Breast epithelium (tissue), 3 donors: ENCODE measurements at regions not wholly inside any gene's neighbourhood (a gene's known extent, or its start where the extent isn't known, plus 50 kb on each side); places are given as distances from the start of the nearest gene placed in this dataset.

Experiments
- POLR2A ChIP-seq: fragments of 450-650 bp; IDR thresholded peaks from one replicate; pipeline ENCODE4 v1.6.1; 2016; ENCODE audit warnings: antibody characterized with exemption, mild to moderate bottlenecking, moderate library complexity
- TF ChIP-seq, protein P1 (sequence below), 3 donors: fragments of 450-650 bp; IDR thresholded peaks; one replicate each; pipeline ENCODE4 v1.5.1; 2016 to 2017; ENCODE audit warnings: antibody characterized with exemption in 3 of 3, mild to moderate bottlenecking in 3 of 3, moderate library complexity in 3 of 3

DNA sequence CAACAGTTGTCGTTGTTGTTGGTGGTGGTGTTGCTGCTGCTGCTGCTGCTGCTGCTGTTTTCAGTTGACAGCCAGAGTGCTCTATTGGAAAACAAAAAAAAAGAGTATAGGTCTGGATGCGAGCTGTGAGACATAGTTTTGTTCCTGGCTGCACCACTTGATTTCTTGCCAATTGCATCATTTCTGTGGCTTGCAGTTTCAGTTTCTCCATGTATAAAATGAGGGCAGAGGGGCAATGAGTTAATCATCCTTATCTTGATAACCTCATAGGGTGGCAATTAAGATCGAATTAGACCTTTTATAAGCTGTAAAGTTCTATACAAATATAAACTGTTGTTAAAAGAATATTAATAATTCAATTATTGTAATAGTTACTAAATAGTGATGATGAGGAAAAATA is 156.7 kb downstream of the DMRTA2 start:
- TF ChIP-seq, protein P1, sequence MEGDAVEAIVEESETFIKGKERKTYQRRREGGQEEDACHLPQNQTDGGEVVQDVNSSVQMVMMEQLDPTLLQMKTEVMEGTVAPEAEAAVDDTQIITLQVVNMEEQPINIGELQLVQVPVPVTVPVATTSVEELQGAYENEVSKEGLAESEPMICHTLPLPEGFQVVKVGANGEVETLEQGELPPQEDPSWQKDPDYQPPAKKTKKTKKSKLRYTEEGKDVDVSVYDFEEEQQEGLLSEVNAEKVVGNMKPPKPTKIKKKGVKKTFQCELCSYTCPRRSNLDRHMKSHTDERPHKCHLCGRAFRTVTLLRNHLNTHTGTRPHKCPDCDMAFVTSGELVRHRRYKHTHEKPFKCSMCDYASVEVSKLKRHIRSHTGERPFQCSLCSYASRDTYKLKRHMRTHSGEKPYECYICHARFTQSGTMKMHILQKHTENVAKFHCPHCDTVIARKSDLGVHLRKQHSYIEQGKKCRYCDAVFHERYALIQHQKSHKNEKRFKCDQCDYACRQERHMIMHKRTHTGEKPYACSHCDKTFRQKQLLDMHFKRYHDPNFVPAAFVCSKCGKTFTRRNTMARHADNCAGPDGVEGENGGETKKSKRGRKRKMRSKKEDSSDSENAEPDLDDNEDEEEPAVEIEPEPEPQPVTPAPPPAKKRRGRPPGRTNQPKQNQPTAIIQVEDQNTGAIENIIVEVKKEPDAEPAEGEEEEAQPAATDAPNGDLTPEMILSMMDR (IDR thresholded peaks at IDR 0.05), result no peak
- no peak for TF ChIP-seq POLR2A
